GM19455 (cell line): ENCODE measurements at regions not wholly inside any gene's neighbourhood (a gene's known extent, or its start where the extent isn't known, plus 50 kb on each side); places are given as distances from the start of the nearest gene placed in this dataset.

Source experiments
- ATAC-seq: cut with Tn5 transposase; IDR thresholded peaks from one replicate; pipeline ENCODE4 v1.9.1; 2021; ENCODE audit not compliant: unreplicated experiment

DNA sequence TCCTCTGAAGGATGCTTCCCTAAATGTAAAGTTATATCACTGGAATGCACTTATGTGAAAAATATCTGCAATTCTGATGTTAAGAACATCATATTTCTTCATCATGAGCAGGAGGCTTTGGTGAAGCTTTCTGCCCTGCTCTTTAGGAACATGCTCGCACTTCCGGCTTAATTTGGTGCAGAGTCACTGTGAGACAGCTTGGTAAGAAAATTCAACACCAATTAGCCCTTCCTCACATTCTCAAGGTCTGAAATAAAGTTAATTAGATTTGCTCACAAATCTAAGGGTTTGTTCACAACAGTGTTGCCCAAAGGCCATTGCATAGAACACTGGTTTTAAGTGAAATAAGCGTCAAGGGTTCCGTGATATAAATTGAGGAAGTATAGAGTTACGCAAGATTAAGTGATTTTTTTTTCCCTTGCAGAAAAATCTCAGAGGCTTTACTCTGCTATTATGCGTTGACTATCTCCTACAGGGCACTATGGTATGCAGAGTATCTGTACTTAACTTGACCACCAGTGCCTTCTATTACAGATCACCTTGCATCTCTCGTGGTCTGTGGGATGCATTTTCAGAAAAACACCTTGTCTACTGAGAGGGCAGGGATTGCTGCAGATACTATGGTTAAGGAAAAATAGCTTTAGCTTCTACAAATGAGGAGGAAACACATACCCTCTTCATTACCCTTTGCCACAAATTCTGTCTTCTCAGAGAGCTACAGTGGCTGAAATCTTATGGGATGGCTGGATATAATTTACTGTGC, 953.9 kb downstream of the TYW1 start:
- no peak for ATAC-seq

DNA sequence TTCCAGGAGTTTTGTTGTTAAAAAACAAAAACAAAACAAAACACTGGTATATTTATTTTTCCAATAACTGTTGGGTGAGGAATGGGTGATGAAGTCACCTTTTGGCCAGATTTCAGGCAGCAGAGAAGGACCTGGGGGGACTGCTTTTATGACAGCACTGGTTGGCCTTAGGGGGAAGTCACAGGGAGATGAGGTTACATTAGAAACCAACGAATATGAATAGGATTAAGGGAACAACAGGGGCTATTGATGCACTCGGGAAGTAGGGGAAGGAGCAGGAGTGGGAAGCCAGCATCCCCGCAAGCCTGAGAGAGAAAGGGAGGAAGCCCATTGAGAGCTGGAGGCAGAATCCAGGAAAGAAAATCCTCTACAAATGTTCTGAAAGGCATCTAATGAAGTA, 958.4 kb downstream of the TYW1 start:
- no peak for ATAC-seq

DNA sequence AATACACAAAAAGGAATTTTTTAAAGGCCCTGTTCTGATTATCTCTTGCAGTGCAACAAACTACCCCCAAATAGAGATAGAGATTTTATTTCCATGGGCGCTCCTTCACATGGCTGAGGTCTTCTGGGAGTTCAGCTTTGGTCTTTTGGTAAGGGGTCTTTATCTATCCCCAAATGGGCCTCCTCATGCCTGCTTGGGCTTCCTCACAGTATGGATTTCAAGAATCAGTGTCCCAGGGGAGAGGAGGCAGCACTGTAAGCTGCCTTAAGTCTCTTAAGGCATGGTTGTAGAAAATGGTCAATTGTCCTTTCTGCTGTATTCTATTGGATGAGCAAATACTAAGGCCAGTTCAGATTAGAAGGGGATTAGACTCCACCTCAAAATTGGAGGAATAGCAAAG, 966.2 kb downstream of the TYW1 start:
- no peak for ATAC-seq

DNA sequence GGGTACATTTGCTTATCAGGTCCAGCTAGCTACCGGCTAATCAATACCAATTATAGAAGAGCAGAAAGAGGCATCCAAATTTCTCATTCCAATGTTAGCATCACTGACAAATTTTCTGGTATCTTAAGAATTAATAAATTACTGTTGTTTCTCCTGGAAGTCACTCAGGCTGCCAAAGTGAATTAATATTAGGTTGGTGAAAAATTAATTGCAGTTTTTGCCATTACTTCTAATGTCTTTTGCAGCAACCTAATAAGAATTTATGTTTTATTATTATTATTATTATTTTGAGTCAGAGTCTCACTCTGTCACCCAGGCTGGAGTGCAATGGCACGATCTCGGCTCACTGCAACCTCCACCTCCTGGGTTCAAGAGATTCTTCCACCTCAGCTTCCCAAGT, 979.9 kb downstream of the TYW1 start:
- ATAC-seq: no peak

DNA sequence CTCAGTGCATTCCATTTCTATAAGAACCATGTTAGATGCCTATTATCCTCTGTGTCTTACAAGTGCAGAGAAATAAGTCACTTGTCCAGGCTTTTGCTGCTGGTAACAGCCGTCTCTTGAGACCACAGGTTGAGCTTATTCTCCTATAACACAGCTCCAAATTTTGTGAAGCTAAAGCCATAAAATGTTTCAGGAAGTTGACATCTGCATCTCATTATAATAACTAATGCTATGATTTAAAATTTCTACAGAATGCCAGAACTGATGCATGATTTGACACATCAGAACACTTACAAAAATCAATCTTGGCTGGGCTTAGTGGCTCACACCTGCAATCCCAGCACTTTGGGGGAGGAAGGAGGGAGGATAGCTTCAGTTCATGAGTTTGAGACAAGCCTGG, 986.9 kb downstream of the TYW1 start:
- no peak for ATAC-seq

DNA sequence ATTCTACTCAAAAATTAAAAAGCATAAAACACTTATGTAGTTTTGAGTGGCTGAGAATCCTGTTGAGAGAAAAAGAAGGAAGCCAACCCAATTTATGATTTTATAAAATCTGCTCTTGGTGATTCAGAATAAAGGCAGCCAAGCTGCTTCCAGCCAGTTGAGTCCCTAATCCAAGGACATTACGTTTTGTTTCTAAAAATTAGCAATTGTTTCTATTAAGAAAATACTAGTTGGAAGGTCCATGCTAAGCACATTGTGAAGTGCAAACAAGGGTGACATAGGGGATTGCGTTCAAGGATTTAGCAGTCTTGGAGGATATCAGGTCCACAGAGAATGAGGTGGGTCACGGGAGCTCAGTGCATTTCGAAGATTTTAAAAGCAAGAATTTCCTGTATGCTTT, 987.7 kb downstream of the TYW1 start:
- ATAC-seq: no peak

DNA sequence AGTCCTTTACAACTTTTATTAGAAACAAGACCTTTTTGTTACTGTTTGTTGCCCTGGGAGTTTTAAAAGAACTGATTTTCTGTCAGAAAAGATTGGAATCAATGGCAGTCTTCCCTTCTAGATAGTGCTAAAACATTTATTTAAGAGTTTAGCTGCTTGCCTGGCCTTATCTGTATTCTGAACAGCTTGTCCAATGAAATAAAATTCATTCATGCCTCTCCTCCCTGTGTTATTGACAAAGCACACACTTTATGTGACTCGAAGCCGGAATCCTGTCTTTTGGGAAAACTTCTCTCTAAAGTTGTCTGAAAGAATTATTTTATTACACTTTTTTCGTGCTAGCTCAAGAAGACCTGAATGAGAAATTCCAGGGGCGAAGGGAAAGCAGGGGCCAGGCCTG, 992.5 kb downstream of the TYW1 start:
- no peak for ATAC-seq

DNA sequence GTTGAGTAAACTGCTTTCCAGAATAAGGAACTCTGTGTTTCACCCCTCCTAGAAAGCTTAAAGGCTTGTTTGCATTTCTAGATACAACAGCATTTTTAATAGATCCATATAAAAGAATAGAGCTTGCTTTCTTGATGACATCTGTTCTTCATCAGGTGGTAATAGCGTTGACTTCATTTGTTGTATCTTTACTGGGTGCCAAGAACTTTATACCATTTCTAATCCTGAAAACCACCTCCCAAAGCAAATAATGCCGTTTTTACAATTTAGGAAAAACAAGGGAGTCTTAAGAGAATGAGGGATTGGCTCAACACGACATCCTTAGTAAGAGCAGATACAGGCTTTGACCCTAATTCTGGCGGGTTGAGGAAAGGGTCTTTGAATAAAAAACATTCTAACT, 993.4 kb downstream of the TYW1 start:
- ATAC-seq: no peak

DNA sequence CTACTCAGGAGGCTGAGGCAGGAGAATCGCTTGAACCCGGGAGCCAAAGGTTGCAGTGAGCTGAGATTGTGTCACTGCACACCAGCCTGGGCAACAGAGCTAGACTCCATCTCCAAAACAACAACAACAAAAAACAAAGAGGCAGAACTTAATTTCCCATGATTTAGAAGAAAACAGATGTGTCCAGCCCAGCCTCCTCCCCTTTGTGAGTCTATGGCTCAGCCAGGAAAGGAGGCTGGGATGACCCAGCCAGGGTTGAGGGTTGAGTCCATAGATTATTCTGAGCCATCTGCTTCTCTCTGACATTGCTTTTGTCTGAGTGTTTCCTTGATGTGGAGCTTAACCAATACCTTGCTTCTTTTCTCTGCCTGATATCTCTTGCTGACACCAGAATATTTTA, 994.1 kb downstream of the TYW1 start:
- ATAC-seq: no peak

DNA sequence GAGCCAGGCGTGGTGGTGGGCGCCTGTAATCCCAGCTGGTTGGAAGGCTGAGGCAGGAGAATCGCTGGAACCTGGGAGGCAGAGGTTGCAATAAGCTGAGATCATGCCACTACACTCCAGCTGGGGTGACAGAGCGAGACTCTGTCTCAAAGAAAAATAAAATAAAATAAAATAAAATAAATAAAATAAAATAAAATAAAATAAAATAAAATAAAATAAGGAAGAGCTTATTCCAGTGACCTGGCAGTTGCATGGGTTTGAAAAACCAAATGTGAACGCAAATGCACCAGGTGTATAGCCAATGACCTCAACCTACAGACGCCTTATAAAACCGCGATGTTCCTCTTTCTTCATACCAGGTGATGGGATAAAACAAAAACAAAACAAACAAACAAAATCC, 995.7 kb downstream of the TYW1 start:
- ATAC-seq: no peak

DNA sequence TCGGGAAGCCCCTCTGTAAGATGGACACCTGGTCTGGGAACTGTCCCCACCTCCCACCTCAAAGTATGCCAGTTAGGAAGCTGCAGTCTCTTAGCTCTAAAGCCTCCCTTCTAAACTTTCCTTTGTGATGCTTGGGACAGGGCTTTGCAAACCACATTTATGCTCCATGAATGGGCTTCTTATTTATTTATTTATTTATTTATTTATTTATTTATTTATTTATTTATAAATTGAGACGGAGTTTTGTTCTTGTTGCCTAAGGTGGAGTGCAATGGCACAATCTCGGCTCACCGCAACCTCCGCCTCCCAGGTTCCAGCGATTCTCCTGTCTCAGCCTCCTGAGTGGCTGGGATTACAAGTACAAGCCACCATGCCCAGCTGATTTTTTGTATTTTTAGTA, 1009.4 kb downstream of the TYW1 start:
- no peak for ATAC-seq

DNA sequence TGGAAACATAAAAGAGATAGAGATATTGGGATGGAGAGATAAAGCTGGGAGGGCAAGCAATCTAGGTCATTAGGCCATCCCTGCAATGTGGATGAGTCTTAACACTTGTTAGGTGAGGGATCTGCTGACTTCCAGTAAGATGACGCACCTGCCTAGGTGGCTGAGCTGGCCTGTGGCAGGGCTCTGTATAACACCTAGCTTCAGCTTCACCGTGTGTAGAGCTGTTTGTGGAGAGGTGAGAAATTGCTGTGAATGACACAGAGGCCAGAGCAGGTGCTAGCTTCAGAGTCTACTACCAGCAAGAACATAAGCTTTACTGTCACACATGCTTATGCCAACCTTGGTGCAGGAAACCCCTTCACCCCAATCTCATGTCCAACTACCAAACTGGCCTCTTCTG, 1010.0 kb downstream of the TYW1 start:
- no peak for ATAC-seq

DNA sequence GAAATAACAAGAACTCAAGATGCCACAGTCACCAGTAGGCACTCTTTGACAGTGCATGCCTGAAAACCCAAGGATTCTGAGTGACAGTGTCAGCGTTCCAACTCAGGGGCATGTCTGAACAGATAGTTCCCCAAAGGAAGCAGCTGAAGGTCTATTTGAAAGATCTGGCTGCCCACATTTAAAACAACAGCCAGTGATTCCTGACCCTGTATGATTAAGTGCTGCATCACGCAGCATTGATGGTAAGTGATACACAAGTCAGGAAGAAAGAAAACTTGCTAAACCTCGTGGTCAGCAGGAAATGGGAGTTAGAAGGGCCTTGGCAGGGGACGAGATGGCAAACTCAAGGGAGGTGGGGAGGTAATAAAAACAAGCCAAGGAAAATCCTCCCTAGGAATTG, 1013.1 kb downstream of the TYW1 start:
- ATAC-seq: no peak

DNA sequence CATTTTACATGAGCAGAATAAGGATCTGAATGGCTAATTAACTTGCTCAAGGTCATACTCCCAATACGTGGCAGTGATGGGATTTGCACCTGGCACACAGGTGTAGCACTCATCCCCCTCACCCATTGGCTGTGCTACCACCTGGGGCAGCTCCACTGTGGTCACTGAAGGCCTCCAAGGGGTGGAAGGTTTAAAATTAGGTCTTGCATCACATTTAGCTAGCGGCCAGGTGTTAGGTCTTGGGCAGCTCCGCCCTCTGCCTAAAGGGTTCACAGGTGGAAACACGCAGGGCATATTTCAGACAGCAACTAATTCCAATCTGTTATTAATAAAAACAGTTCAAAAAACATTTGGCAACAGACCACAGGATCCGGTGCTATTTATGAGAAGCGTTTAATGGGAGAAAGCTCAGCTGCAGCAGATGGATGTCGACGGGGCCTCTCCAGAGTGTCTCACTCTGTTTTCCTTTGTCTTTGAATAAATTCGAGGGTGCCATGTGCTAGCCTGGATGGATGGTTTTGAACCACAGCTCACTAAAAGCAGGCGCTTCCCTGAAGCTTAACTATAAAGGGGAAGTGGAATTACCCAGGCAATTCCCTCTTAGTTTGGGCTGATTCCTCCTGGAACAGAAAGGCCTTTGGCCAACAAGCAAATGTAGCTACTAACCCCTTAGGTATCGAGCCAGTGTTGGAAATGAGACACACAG, 1017.6 kb downstream of the TYW1 start:
- ATAC-seq: no peak

DNA sequence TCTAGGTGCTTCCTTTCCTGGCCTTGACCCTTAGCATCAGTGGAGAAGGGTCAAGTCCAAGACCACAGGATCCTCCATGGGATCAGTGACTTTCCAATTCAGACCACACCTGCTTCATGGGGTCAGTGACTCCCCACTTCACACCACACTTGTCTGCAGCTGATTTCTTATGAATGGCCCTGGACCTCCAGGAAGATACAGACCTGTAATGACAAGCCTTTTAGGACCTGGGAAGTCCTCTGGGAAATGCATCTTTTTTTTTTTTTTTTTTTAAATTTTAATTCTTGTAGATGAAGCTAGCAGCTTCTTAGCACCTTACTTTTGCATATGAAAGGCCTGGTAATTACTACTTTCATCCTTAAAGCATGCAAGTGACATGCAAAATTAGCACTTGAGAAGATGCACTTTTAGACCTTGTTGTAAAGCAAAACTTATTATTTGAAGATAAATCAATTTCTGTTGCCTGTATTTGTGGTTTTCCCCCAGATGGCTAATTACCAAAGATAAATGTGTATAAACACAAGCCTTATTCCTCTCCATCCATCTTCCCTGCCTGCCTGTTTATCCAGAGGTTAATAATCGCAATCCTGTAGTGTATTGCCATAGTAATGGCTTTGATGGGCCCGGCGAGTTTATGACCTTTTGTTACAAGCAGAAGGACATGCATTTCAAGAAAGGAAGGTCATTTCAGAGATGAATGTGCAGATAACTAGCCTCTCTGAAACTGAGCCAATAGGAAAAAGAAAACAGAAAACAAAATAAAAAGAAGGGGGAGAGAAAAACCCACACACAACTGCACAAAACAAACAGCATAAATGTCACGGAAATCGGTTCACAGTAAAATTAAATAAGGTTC, 1018.7 kb downstream of the TYW1 start:
- no peak for ATAC-seq

DNA sequence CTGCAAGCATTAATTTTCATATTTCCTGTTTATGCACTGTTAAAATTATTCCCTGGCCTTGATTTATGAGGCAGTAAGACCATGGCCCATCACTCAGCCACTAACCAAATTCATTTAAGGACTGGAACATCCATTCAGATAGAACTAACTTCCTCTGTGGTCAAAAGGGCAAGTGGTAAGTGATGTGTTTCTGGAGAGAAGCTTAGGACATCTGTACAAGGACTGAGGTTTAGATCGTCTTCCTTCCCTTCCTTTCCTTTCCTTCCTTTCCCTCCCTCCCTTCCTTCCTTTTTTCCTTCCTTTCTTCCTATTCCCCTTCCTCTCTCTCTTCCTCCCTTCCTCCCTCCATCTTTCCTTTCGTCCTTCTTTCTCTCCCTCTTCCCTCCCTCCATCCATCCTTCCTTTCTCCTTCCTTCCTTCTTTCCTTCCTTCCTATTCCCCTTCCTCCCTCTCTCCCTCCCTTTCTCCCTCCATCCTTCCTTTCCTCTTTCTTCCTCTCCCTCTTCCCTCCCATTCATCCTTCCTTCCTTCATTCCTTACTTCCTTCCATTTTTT, 1019.4 kb downstream of the TYW1 start:
- ATAC-seq: no peak

DNA sequence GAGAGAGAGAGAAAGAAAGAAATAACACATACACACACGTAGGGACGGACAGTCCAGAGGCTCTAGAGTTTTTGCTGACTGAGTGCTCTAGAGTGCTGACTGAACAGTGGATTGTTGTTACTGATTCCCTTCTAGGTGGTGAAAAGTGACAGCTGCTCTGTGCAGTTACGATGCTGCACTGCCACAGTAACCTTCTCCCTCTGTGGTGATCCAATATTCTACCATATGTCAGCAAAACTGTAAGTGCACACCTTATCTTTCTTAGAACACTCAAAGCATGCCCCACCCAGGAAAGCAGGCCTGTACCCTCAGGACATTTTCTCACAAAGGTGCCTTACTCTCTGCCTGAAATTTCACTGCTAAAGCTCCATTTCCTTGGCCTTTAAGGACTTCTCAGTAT, 1023.5 kb downstream of the TYW1 start:
- ATAC-seq: no peak

DNA sequence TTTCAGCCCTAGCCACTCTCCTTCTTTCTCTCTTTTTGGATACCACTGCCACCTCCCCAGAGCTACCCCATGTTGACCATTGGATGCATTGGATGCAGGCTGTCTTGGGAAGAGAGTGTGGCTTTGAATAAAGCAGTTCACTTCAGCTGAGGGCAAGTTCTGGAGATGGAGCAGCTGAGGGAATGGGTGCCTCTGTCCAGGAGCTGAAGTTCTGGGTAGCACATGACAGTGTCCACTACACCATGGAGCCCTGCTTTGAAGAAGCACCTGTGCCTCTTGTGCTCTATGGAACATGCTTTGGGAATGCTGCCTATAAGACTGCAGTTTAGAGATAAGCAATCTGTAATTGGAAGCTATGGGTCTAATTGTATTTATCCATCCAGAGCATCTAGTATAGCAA, 1028.7 kb downstream of the TYW1 start:
- no peak for ATAC-seq

DNA sequence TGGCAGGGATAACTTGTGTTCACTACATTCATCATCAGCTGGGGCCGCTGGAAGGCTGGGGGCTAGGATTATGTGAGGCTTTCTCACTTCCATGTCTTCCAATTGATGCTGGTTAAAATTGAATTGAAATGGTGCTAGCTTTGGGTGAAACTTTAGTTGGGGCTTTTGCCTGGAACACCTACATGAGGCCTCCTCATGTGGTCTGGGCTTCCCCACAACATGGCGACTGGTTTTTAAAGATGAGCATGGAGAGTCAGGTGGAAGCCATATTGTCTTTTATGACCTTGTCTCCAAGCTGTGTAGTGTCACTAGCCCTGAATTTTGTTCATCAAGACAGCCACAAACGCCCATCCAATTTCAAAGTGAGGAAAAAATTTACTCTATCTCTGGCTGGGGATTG, 1033.9 kb downstream of the TYW1 start:
- ATAC-seq: no peak

DNA sequence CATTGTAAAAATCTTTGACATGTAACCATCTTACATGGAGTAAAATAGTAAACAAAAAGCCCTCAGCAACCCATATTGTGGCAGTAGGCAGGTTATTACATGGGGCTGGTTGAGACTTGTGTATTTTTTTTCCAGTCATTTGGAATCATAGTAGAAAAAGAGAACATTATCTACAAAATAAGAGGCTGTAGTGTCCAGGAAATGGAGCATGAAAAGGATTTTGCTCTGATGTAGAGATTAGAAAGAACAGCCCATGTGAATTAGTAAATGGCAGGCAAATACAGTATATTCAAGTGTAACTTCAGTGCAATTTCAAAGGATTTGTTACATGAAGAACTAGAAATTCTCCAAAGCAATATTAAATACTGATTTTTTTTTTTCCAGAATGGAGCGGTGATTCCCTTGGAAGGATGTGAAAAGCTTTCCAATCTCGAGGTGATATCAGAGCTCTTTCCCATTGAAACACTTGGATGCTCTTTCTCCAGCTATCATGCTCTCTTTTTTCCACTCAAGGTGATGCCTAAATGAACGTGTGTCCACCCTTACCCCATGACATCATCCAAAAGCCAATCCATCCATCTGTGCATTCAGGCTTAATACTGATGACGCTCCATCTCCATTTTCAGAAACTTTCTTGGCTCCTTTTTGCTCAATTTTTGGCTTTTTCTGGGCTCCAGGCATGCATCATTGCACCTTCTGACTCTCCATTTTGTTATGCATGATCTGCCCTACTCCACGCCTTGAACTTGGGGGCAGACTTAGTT, 1034.7 kb downstream of the TYW1 start:
- ATAC-seq: no peak
